GM12874 (cell line): ENCODE measurements at regions not wholly inside any gene's neighbourhood (a gene's known extent, or its start where the extent isn't known, plus 50 kb on each side); places are given as distances from the start of the nearest gene placed in this dataset.

Source experiments
- TF ChIP-seq, protein P1 (sequence below): IDR thresholded peaks from 2 replicates; pipeline ENCODE4 v1.5.1; 2011; ENCODE audit warnings: low read depth, mild to moderate bottlenecking, control low read depth, low read length, moderate library complexity; ENCODE audit not compliant: insufficient read depth

DNA sequence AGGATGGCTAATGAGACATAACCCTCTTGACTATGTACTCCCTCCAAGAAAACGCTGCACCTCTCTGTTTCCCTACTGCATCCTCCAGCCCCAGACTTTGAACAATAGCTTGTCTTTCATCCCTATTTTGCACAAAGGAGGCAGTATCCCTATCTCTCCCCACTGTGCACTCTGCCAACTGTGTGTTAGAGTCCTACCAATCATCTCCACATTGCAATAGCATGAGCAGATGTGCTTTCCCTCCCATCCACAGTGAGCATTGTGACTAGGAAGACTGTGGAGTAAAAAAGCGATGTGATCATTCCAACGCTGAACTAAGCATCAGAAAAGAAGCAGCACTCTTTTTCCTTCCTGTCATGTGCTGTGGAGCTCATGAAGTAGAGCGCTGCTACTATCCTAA is 206.3 kb upstream of the GULP1 start:
- TF ChIP-seq, protein P1, sequence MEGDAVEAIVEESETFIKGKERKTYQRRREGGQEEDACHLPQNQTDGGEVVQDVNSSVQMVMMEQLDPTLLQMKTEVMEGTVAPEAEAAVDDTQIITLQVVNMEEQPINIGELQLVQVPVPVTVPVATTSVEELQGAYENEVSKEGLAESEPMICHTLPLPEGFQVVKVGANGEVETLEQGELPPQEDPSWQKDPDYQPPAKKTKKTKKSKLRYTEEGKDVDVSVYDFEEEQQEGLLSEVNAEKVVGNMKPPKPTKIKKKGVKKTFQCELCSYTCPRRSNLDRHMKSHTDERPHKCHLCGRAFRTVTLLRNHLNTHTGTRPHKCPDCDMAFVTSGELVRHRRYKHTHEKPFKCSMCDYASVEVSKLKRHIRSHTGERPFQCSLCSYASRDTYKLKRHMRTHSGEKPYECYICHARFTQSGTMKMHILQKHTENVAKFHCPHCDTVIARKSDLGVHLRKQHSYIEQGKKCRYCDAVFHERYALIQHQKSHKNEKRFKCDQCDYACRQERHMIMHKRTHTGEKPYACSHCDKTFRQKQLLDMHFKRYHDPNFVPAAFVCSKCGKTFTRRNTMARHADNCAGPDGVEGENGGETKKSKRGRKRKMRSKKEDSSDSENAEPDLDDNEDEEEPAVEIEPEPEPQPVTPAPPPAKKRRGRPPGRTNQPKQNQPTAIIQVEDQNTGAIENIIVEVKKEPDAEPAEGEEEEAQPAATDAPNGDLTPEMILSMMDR = no peak

DNA sequence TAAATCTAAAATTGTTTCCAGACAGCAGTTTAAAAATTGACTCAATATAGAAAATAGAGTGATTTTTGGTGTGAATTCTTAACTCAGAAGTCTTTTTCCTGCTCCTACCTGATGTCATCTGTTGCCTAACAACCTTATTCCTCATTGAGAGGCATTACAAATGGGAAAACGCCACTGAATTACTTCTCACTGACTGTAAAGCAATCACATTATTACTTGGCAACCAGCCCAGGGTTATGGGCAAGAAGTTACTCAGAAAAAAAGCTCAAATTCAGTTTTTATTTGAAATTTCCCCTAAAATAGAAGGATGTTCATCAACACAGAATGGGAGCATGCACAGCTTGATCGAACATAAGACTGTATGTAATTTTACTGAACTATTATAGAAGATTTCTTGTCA is 201.8 kb upstream of the GULP1 start:
- TF ChIP-seq, protein P1 = no peak

DNA sequence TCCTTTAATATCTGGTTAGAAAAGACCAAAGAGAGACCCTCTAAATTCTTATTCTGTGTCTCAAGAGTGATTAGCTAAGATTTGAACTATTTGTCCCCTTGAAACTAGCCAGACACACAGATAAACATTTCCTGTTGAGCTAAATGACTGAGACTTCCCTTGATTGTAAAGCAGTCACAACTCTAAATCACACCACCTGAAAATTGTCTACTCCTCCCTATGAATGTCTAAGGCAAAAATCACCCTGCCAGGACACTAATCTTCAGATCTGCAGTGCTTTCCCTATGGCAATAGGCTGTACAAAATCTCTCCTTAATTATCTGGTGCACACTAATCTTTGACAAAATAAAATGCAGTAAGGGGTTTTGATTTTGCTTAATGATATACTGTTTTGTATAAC is 200.5 kb upstream of the GULP1 start:
- TF ChIP-seq, protein P1 = no peak

DNA sequence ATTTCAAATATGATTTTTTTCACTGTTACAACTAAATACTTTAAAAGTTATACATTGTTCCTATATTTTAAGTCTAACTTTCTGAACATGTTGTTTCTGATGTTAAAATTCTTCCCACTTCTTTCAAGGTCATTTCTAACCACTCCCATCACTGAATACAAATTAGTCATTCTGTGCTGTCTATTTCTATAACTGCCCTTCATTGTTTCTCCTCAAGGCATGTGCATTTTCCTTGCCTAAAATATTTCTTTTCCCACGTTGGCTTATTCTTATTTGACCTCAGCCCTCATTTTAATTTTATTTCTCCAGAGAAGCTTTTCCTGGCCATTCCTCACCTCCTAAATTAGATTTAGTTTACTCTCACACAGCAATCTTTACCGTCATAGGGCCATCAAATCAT is 198.9 kb upstream of the GULP1 start:
- TF ChIP-seq, protein P1 = no peak

DNA sequence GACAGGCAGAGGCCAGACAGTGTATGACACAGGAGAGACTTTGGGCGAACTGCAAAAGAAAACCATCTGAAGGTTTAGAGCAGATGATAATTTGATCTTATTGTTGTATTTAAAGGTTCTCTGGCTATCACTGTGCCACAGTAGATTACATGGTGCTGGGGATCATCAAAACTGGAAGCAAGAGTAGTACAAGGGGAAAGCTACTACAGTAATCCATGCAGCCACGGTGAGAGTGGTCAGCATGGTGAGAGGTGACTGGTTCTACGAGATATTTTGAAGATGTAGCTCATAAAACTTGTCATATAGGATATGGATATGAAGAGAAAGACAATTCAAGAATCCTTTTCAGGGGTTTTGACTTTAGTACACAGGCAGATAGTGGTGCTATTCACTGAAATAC is 194.8 kb upstream of the GULP1 start:
- TF ChIP-seq, protein P1 = no peak

DNA sequence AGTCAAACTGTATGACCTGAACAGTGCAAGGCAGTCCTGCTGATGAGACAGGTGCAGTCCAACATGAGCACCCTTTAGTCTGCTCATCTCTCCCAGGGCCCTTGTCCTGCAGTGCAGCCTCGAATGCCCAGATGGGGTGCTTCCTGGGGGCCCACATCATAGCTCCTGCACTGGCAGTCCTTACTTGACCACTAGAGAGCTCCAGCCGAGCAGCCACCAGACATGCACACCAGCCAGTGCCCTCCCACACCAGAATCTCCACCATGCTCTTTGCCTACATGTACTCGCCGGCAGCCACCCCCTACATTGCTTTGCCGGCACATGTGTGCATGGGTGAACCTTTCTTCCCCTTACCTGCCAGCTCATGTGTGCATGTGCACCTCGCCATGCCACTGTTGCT is 188.8 kb upstream of the GULP1 start:
- TF ChIP-seq, protein P1 = no peak

DNA sequence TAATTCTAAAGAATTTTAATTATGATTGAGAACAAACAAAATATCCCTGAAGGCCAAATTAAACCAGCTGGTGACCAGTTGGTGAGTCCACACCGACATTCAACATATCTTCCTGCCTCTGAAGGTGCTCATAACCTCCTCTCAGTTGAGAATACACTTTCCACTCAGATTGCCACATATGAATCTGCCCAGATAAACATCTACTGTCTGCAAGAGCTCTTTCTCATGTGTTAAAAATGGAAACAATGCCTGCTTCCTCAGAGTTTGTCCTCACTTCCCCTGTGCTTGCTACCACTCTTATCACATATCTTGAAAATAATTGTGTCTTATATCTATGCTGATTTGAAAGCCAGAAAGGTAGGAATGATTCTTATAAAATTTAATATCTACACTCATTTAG is 177.7 kb upstream of the GULP1 start:
- TF ChIP-seq, protein P1 = no peak

DNA sequence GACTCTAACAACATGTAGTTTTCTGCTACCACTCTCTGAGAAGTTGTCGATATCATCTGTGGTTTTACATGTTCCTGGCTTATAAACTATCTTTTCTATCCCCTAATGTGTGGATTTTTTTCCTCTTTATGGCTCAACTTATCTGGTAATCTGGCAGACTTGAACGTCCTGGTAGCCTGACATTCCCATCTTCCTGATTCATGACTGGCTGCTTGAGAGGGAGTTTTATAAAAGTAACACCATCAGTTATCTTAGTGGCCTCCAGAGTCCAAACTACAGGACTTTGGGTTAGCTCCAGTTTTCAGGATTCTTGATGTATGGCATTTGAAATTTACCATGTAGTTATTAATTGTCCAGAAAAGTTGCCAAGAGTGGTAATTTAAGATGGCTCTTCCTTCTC is 174.0 kb upstream of the GULP1 start:
- TF ChIP-seq, protein P1 = no peak
